ENCODE measurements at regions not wholly inside any gene's neighbourhood (a gene's known extent, or its start where the extent isn't known, plus 50 kb on each side); places are given as distances from the start of the nearest gene placed in this dataset.
"Not testable (repeated sequence)": the region's sequence is repeated elsewhere in the genome, so short reads cannot be mapped to it uniquely, and the experiment has no call there.

DNA sequence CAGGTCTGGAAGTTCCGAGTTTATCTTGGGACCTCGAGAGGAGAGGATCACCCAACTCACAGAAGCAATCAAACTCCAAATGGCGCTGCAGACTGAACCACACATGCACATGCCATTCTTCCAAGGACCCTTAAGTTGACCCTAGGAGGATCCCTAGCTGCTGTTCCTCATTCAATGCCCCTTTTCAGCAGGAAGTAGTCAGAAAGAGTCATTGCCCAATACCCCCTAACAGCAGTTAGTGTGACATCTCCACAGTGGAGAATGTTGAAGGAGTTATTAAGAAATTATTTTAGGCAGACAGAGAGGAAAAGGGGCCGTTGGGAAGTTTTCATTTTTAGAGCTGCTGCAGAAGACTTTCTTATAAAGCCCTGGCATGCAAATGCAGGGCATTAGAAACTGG lies 229.9 kb upstream of the DAB2 start:
- DNase-seq (ENCODE audit: low read depth in 2 of 2), result no peak

- DNase-seq (ENCODE audit: low read depth in 2 of 2), result not testable (repeated sequence)
These were observed 227.7 kb upstream of the DAB2 start for GRCh38 chr5:39652481-39652880.

DNA sequence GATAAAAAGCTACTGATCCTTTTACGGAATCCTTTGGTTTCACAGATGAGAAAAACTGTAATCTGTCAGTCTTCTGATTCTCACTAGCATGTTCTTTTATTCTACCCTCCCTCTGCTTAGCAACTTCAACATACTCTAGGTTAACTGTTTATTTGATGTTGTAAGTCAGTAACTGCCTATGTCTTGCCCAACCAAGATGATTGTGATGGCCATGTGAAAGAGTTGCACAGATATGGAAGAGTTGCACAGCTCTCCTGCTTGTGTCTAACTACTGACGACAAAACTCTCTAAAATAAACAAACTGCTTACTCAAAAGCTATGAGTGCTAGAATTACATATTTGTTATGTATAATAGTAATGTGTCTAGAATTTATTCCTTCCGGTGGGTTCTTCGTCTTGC lies 227.3 kb upstream of the DAB2 start:
- DNase-seq (ENCODE audit: low read depth in 2 of 2), result no peak

GRCh38 chr5:39650008-39650762 lies 225.4 kb upstream of the DAB2 start:
- no peak for DNase-seq (ENCODE audit: low read depth in 2 of 2)

DNA sequence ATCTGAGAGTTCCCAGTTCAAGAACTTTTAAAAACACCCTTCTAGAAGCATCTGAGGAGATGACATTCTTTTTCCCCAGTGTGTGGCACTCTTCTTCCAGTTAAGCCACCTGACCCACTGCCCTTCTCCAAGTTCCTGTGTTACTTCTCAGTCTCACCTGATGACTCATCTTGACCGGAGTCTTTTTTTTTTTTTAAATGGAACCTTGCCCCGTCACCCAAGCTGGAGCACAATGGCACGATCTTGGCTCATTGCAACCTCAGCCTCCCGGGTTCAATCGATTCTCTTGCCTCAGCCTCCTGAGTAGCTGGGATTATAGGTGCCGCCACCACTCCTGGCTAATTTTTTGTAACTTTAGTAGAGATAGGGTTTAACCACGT lies 224.1 kb upstream of the DAB2 start:
- DNase-seq (ENCODE audit: low read depth in 2 of 2), result no peak

GRCh38 chr5:39648085-39648847 lies 223.5 kb upstream of the DAB2 start:
- no peak for DNase-seq (ENCODE audit: low read depth in 2 of 2)

GRCh38 chr5:39640552-39640951 lies 215.8 kb upstream of the DAB2 start:
- no peak for DNase-seq (ENCODE audit: low read depth in 2 of 2)

GRCh38 chr5:39639618-39640089 lies 214.9 kb upstream of the DAB2 start:
- DNase-seq (ENCODE audit: low read depth in 2 of 2), result no peak

- no peak for DNase-seq (ENCODE audit: low read depth in 2 of 2)
These were observed 214.0 kb upstream of the DAB2 start for GRCh38 chr5:39638813-39639212.

GRCh38 chr5:39633057-39633456 lies 208.3 kb upstream of the DAB2 start:
- no peak for DNase-seq (ENCODE audit: low read depth in 2 of 2)

DNA sequence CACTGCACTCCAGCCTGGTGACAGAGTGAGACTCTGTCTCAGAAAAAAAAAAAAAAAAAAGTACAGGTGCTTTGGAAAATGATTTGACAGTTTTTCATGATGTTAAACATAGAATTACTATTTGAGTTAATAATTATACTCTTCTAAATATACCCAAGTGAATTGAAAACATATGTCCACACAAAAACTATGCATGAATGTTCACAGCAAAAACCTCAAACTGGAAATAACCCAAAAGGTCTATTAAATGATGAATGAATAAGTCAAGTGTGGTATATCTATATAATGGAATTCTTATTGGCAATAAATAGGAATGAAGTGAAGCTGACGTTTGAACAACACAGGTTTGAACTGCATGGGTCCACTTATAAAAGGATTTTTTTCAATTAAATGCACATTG lies 207.2 kb upstream of the DAB2 start:
- DNase-seq (ENCODE audit: low read depth in 2 of 2), result no peak

DNA sequence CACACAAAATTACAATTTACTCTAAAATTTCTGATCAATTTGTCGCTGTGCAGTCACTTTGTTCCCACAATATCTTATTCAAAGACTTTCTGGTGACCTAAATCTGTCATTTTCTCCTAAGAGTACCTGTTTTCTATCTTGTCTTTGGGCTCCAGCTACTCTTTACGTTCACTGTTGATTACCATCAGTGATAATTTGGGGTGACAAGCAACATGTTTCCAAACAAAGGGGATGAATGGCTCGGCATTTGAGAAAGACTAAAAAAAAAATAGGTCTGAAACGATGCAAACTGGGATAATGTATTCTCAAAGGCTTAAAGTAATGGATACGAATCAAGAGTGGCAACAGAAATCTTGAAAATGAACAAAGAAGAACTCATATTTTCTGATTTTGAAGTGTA lies 205.2 kb upstream of the DAB2 start:
- no peak for DNase-seq (ENCODE audit: low read depth in 2 of 2)

DNA sequence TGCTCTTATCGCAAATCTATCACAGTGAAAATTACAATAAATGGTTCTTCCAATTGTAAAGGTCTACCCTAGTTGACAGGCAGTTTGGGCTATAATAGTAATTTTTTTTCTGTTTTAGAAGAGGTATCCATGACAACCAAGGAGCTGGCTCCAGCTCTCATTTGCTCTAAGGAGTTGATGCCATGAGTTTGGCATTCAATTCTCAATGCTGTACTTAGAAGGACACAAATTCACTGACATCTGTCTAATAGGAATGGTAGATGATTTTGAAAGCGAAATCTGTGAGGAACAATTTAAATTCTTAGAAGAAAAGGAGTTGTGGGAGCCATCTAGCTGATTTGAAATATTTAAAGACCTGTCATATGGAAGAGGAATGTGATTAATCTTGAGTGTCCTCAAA lies 203.6 kb upstream of the DAB2 start:
- no peak for DNase-seq (ENCODE audit: low read depth in 2 of 2)

- DNase-seq (ENCODE audit: low read depth in 2 of 2), result no peak
These were observed 200.1 kb upstream of the DAB2 start for GRCh38 chr5:39624890-39625289.

DNA sequence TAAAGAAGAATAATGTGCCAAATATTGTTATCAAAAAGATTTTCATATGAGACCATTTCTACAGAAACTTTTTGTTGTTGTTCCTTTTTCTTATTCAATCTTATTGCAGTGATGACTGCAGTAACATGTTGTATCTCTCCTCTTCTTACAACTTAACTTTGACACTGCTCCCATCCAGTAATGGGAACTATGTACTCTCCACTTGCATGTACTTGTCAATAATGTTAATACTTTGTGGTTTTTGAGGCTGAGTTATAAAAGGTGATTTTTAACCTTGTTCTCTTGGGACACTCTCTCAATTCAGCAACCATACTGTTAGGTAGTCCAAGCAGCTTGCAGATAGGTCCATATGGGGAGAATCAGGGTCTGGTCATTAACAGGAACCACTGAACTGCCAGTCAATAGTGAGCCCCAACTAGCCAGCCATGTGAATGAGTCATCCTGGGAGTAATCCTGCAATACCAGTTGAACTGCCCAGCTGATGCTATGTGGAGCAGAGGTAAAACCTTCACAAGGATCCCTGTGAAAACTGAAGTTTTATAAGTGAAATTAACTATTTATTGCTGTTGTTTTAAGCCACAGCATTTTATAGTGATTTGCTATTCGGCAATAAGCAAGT lies 199.6 kb upstream of the DAB2 start:
- no peak for DNase-seq (ENCODE audit: low read depth in 2 of 2)

DNA sequence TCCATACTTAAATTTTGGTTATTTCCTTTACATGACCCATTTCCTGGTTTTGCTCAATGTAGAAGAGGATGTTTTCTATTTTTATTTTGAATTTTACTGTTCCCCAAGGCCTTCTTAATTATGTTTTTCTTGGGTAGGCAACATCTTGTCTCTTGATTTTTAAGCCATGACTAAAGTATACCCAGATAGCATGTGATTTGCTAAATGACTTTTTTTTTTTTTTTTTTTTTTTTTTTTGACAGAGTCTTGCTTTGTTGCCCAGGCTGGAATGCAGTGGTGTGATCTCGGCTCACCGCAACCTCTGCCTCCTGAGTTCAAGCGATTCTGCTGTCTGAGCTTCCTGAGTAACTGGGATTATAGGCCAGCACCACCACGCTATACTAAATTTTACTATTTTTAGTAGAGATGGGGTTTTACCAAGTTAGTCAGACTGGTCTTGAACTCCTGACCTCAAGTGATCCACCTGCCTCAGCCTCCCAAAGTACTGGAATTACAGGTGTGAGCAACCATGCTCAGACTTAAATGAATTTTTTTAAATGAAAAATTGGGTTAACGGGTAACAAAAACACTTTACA lies 198.6 kb upstream of the DAB2 start:
- DNase-seq (ENCODE audit: low read depth in 2 of 2), result no peak

GRCh38 chr5:39622281-39622680 lies 197.5 kb upstream of the DAB2 start:
- DNase-seq (ENCODE audit: low read depth in 2 of 2), result no peak

DNA sequence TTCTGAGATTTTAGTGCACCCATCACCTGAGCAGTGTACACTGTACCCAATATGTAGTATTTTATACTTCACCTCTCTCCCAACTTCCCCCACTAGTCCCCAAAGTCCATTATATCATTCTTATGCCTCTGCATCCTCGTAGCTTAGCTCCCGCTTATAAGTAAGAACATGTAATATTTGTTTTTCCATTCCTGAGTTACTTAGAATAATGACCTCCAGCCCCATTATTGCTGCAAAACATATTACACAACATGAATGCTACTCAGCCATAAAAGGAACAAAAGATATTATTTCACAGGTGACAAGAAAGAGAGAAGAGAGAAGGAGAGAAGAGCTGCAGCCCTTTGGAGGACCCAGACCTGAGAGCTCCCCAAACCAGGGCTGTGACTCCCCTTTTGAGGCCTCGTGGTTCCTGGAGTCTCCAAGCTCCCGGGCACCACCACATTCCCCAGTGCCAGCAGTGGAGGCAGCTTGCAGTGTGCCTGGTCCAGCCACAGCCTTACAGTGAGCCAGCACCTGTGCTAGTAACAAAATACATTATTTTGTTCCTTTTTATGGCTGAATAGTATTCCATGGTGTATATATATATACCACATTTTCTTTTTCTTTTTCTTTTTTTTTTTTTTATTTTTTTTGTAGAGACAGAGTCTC lies 194.5 kb upstream of the DAB2 start:
- DNase-seq (ENCODE audit: low read depth in 2 of 2), result no peak

- no peak for DNase-seq (ENCODE audit: low read depth in 2 of 2)
These were observed 193.6 kb upstream of the DAB2 start for GRCh38 chr5:39618391-39618790.

GRCh38 chr5:39616131-39616530 lies 191.4 kb upstream of the DAB2 start:
- no peak for DNase-seq (ENCODE audit: low read depth in 2 of 2)

DNA sequence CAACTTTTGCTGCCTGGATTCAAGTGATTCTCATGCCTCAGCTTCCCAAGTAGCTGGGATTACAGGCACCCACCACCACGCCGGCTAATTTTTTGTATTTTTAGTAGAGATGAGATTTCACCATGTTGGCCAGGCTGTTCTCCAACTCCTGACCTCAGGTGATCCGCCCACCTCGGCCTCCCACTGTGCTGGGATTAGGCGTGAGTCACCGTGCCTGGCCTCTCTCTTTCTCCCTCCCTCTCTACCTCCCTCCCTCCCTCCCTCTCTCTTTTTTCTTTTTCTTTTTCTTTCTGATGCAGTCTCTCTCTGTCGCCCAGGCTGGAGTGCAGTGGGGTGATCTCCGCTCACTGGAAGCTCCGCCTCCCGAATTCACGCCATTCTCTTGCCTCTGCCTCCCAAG lies 186.3 kb upstream of the DAB2 start:
- DNase-seq (ENCODE audit: low read depth in 2 of 2), result not testable (repeated sequence)

- DNase-seq (ENCODE audit: low read depth in 2 of 2), result no peak
These were observed 183.2 kb upstream of the DAB2 start for GRCh38 chr5:39608024-39608423.
